GM19328 (cell line): ENCODE measurements at regions not wholly inside any gene's neighbourhood (a gene's known extent, or its start where the extent isn't known, plus 50 kb on each side); places are given as distances from the start of the nearest gene placed in this dataset.

Experiments used
- ATAC-seq: cut with Tn5 transposase; IDR thresholded peaks from one replicate; pipeline ENCODE4 v1.9.1; 2021; ENCODE audit warnings: mild to moderate bottlenecking, moderate library complexity; ENCODE audit not compliant: unreplicated experiment

GRCh38 chr4:14284578-14284977 lies 657.1 kb upstream of the BOD1L1 start:
- ATAC-seq = no peak

- no peak for ATAC-seq
Observed at GRCh38 chr4:14289708-14290107, 662.2 kb upstream of the BOD1L1 start.

GRCh38 chr4:14293582-14293981 lies 666.1 kb upstream of the BOD1L1 start:
- ATAC-seq = no peak

GRCh38 chr4:14294611-14295010 lies 667.1 kb upstream of the BOD1L1 start:
- no peak for ATAC-seq

GRCh38 chr4:14299166-14299565 lies 671.6 kb upstream of the BOD1L1 start:
- ATAC-seq = no peak

- no peak for ATAC-seq
Observed at GRCh38 chr4:14302021-14302420, 674.5 kb upstream of the BOD1L1 start.

- ATAC-seq = no peak
Observed at GRCh38 chr4:14303856-14304255, 676.3 kb upstream of the BOD1L1 start.

- ATAC-seq = no peak
Observed at GRCh38 chr4:14308229-14308651, 680.7 kb upstream of the BOD1L1 start.

- no peak for ATAC-seq
Observed at GRCh38 chr4:14309431-14309830, 681.9 kb upstream of the BOD1L1 start.

- no peak for ATAC-seq
Observed at GRCh38 chr4:14313757-14314156, 686.2 kb upstream of the BOD1L1 start.

- ATAC-seq = no peak
Observed at GRCh38 chr4:14315129-14315528, 687.2 kb upstream of the CPEB2 start.

GRCh38 chr4:14317351-14317750 lies 684.9 kb upstream of the CPEB2 start:
- no peak for ATAC-seq

GRCh38 chr4:14318671-14319070 lies 683.6 kb upstream of the CPEB2 start:
- ATAC-seq = no peak

GRCh38 chr4:14321723-14322122 lies 680.6 kb upstream of the CPEB2 start:
- no peak for ATAC-seq

- ATAC-seq = no peak
Observed at GRCh38 chr4:14323191-14323590, 679.1 kb upstream of the CPEB2 start.

GRCh38 chr4:14329228-14329627 lies 673.1 kb upstream of the CPEB2 start:
- no peak for ATAC-seq

- ATAC-seq = no peak
Observed at GRCh38 chr4:14333616-14334015, 668.7 kb upstream of the CPEB2 start.

- ATAC-seq = no peak
Observed at GRCh38 chr4:14334166-14334565, 668.1 kb upstream of the CPEB2 start.

- no peak for ATAC-seq
Observed at GRCh38 chr4:14335872-14336271, 666.4 kb upstream of the CPEB2 start.

GRCh38 chr4:14336656-14337055 lies 665.6 kb upstream of the CPEB2 start:
- no peak for ATAC-seq

GRCh38 chr4:14337892-14338584 lies 664.2 kb upstream of the CPEB2 start:
- no peak for ATAC-seq

GRCh38 chr4:14338585-14339265 lies 663.6 kb upstream of the CPEB2 start:
- no peak for ATAC-seq

- no peak for ATAC-seq
Observed at GRCh38 chr4:14339715-14340114, 662.6 kb upstream of the CPEB2 start.
